GM19452 (cell line): ENCODE measurements at regions not wholly inside any gene's neighbourhood (a gene's known extent, or its start where the extent isn't known, plus 50 kb on each side); places are given as distances from the start of the nearest gene placed in this dataset.
"Not testable (repeated sequence)": the region's sequence is repeated elsewhere in the genome, so short reads cannot be mapped to it uniquely, and the experiment has no call there.

ENCODE experiments used
- ATAC-seq: cut with Tn5 transposase; IDR thresholded peaks from one replicate; pipeline ENCODE4 v1.9.1; 2021; ENCODE audit not compliant: unreplicated experiment

DNA sequence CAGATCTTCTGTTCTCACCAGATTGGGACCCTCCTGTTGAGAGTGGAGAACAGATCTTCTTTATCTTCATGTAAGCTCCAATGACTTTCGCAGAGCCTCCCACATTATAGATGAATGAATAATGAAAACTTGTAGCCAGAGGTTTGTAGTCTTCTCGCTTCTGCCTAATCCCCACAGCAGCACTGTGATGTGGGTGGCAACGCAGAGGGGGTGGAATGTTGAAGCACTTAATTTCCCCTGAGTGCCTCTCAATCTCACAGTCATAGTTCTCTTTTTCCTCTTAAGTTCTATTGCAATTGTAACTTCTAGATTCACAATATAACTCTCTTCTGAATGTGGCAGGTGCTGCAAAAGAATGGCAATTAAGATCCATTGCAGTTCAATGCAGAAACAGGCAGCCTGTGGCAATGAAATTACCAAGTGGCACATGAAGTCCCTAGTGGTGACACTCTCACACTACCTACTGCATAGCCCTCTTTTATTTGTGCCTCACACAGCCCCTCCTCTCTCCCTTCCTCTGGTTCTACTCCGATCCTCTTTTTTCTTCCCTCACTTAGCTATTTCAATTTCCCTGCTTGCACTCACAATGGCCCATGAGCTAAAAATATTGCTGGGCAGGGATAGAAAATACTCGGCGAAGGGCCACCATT is 281.9 kb downstream of the UBE3D start:
- ATAC-seq = no peak

GRCh38 chr6:82785206-82785605 is 280.4 kb downstream of the UBE3D start:
- ATAC-seq = no peak

DNA sequence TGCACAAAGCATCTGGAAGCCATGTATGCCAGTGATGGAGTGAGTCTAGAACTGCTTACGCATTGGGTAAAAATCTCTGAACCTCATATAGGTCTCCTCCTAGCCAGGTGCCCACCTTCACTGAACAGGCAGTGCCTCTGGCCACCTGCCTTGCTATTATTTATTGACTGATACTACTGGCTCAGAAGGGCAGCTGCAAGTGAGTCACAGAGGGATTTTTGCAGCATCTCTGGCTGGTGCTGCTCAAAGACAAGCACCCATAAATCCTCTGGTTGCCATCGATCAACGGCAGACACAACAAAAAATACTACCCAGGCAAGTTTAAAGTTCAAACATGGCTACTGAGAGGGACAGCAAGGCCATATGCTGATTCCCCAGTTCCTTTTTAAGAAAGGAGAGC is 279.4 kb downstream of the UBE3D start:
- ATAC-seq = no peak

- no peak for ATAC-seq
Observed at GRCh38 chr6:82795940-82796339, 269.7 kb downstream of the UBE3D start.

GRCh38 chr6:82801083-82801482 is 264.6 kb downstream of the UBE3D start:
- ATAC-seq = no peak

DNA sequence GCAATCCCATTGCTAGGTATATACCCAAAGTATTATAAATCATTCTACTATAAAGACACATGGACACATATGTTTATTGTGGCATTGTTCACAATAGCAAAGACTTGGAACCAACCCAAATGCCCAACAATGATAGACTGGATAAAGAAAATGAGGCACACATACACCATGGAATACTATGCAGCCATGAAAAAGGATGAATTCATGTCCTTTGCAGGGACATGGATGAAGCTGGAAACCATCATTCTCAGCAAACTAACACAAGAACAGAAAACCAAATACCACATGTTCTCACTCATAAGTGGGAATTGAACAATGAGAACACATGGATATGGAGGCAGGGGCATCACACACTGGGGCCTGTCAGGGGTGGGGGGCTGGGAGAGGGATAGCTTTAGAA is 249.4 kb downstream of the UBE3D start:
- ATAC-seq = not testable (repeated sequence)

GRCh38 chr6:82818727-82819126 is 246.9 kb downstream of the UBE3D start:
- no peak for ATAC-seq

DNA sequence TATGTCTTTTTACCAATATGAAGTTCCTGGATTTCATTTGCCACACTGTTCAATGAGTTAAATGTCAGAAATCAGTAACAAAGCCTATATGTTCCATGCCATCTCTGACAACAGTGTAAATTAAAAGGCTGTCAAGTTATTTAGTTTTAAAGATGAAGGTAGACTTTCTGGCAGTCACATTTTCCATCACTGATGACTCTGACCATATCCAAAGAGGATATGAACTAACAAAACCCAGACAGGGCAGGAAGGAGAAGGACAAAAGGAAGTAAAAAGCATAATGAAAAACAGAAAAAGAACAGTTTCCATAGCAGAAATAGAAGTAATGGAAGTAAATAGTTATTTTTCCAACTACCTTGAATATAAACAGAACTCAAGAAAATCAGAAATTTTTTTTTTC is 242.3 kb downstream of the UBE3D start:
- ATAC-seq = no peak

- ATAC-seq = no peak
Observed at GRCh38 chr6:82832811-82833210, 232.8 kb downstream of the UBE3D start.

- no peak for ATAC-seq
Observed at GRCh38 chr6:82833481-82833880, 232.2 kb downstream of the UBE3D start.

- ATAC-seq = no peak
Observed at GRCh38 chr6:82836022-82836575, 229.5 kb downstream of the UBE3D start.

- ATAC-seq = no peak
Observed at GRCh38 chr6:82840571-82840970, 225.1 kb downstream of the UBE3D start.

DNA sequence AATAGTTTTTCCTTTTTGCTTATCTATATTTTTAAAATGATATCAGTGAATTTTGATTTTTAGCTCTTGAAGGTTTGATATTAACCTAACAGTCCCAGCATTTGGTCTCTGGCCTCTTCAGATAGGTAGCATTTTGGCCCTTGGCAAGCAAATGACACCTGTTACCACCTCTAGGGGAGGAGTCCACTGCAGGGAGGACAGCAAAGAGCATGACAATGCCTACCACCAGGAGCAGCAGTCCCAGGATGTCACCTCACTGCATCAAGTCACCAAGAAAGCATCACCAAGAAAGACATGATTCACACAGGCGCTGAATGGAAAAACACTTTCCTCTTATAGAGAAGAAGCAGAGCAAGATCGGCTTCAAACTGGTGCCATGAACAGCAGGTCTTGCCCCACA is 224.3 kb downstream of the UBE3D start:
- ATAC-seq = no peak
